Ovary (tissue), 7 donors: ENCODE measurements at regions not wholly inside any gene's neighbourhood (a gene's known extent, or its start where the extent isn't known, plus 50 kb on each side); places are given as distances from the start of the nearest gene placed in this dataset.

ENCODE experiments used
- DNase-seq, 5 donors: peaks; one replicate each; pipeline ENCODE4 v3.0.0-alpha.2; 2019 to 2020
- H3K27ac ChIP-seq, 2 donors: fragments of 200-600 bp; one replicate each; pipeline versions ENCODE4 v1.5.1 to v1.8.0; 2019 to 2022
- H3K27me3 ChIP-seq: fragments of 200-600 bp; one replicate; pipeline ENCODE4 v1.8.0; 2022
- H3K36me3 ChIP-seq: fragments of 200-600 bp; sonication (generic); one replicate; pipeline ENCODE4 v1.5.1; 2019
- H3K4me1 ChIP-seq: one replicate; pipeline ENCODE4 v1.8.1; 2013; ENCODE audit warnings: mild to moderate bottlenecking, moderate library complexity; ENCODE audit not compliant: insufficient read depth
- H3K4me3 ChIP-seq: fragments of 200-600 bp; sonication (generic); one replicate; pipeline ENCODE4 v1.5.1; 2017
- H3K9me3 ChIP-seq, 2 donors: fragments of 200-600 bp in 1 of 2; sonication (generic) in 1 of 2; one replicate each; pipeline versions ENCODE4 v1.5.1 to v1.8.1; 2013 to 2019; ENCODE audit warnings: mild to moderate bottlenecking in 1 of 2, moderate library complexity in 1 of 2
- EP300 ChIP-seq: sonication (generic); formaldehyde crosslinking; IDR thresholded peaks from one replicate; pipeline ENCODE4 v1.6.1; 2017; ENCODE audit warnings: antibody characterized with exemption
- POLR2A ChIP-seq: fragments of 450-650 bp; IDR thresholded peaks from one replicate; pipeline ENCODE4 v1.6.1; 2017; ENCODE audit warnings: antibody characterized with exemption, mild to moderate bottlenecking, moderate library complexity
- WGBS, 3 donors: extraction: QIAGEN DNeasy Blood & Tissue Kit in 1 of 3; methylation state at CpG; one replicate each; pipeline versions ENCODE4 v1.1.5 to v1.1.7; 2013 to 2017; 5-methylcytosine and 5-hydroxymethylcytosine counted together
- intact Hi-C, 4 donors: fragments of 100-400 bp; cut with DNase I; formaldehyde crosslinking; loops; one replicate each; pipeline versions ENCODE4 v1.11.0 to v1.15.1; 2022 to 2023
- TF ChIP-seq, protein P1 (sequence below), 3 donors: fragments of 450-650 bp in 2 of 3; fragments of 200-600 bp in 1 of 3; IDR thresholded peaks; one replicate each; pipeline versions ENCODE4 v1.5.1 to v1.8.0; 2016 to 2022; ENCODE audit warnings: antibody characterized with exemption in 3 of 3, mild to moderate bottlenecking in 1 of 3
- donor health status: DM: no; HTN: no; CAD: no; lungs with moderate emphysema.
- donor health status: DM: no; HTN: no; CAD: no.
- donor health status: Bipolar disorder and iron deficiency.
- donor health status: DM: no; HTN: no; CAD: no.
- donor health status: DM: yes; HTN: yes; CAD: no.

DNA sequence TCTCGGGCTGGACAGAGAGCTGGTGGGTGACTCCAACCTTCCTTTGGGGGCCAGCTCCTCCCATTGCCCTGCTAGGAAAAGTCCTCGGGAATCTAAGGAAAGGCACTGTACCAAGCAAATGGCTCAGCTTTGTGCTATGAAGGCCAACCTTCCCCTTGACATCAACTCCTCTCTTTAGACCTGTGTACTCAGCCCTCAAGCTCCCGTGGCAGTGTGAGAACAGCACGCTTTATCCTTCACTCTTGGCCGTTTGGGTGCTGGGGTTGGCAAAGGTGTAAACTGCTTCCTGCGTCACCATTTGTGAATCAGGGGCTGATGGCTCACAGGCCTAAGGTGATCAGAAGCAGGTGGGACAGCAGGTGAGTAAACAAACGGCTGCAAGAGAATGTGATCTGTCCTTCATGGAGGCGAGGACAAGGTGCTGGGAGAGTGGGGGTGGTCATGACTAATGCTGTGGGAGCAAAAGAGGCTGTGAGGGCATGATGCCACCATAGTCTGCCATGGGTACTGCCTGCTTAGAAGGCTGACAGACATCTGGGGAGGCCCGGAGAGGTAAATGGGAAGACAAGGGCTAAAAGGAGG is 165.2 kb upstream of the TPM1 start:
- H3K36me3 ChIP-seq, result no peaks in the 10 kb centered on the region
- TF ChIP-seq, protein P1, sequence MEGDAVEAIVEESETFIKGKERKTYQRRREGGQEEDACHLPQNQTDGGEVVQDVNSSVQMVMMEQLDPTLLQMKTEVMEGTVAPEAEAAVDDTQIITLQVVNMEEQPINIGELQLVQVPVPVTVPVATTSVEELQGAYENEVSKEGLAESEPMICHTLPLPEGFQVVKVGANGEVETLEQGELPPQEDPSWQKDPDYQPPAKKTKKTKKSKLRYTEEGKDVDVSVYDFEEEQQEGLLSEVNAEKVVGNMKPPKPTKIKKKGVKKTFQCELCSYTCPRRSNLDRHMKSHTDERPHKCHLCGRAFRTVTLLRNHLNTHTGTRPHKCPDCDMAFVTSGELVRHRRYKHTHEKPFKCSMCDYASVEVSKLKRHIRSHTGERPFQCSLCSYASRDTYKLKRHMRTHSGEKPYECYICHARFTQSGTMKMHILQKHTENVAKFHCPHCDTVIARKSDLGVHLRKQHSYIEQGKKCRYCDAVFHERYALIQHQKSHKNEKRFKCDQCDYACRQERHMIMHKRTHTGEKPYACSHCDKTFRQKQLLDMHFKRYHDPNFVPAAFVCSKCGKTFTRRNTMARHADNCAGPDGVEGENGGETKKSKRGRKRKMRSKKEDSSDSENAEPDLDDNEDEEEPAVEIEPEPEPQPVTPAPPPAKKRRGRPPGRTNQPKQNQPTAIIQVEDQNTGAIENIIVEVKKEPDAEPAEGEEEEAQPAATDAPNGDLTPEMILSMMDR (IDR thresholded peaks at IDR 0.05), result no peak
- TF ChIP-seq EP300 (no peak), POLR2A (no peak)
- H3K4me3 ChIP-seq, result no peak overlapping the region
- H3K9me3 ChIP-seq, result no peaks in the 10 kb centered on the region
- intact Hi-C loops, result loop anchor here in 1 of 4 donors (10.0 kb wide), 1 partner anchor 167 kb away; the partner anchor contains the start of gene TPM1
- no peak overlapping the region for H3K27ac ChIP-seq
- no peak for DNase-seq
- H3K27me3 ChIP-seq, result no peaks in the 10 kb centered on the region
- peaks cover 8% of the 10 kb centered on the region for H3K4me1 ChIP-seq
- 94 to 97% (median 96%) methylated on average over 9 of the region's 9 CpGs for WGBS, 3 donors

DNA sequence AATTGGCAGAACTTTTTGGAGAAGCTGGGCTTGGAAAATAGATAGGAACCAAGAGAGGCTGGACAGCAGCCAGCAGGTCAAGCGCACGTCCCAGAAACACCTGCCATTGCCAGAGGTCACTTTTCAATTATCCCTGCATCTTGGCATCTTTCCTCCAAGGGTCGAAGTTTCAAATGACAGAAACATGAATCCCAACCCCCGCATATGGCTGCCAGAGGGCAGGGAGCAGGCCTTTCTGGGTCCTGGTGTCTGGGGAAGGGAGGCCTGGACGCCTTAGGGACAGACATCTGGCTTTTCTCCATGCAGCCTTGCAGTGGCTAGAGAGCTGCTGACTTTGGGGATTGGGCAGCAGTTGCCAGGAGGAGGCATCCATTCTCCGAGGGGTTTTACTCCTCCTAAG is 164.5 kb upstream of the TPM1 start:
- no peak overlapping the region for H3K4me3 ChIP-seq
- H3K4me1 ChIP-seq, result peaks cover 8% of the 10 kb centered on the region
- H3K27me3 ChIP-seq, result no peaks in the 10 kb centered on the region
- H3K9me3 ChIP-seq, result no peaks in the 10 kb centered on the region
- H3K36me3 ChIP-seq, result no peaks in the 10 kb centered on the region
- intact Hi-C loops, result loop anchor here in 1 of 4 donors (10.0 kb wide), 1 partner anchor 167 kb away; the partner anchor contains the start of gene TPM1
- WGBS, 3 donors, result 83 to 87% (median 84%) methylated on average over 6 of the region's 6 CpGs
- TF ChIP-seq POLR2A (no peak), EP300 (no peak)
- TF ChIP-seq, protein P1 (IDR thresholded peaks at IDR 0.05), result no peak
- no peak overlapping the region for H3K27ac ChIP-seq
- no peak for DNase-seq

DNA sequence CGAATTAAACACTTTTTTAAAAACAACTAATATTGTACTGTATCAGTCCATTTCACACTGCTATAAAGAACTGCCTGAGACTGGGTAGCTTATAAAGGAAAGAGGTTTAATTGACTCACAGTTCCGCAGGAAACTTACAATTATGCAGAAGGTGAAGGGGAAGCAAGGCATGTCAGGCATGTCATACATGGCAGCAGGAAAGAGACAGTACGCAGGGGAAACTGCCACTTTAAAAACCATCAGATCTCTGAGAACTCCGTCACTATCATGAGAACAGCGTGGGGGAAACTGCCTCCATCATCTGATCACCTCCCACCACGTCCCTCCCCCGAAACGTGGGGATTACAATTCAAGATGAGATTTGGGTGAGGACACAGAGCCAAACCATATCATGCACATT is 162.8 kb upstream of the TPM1 start:
- DNase-seq, result no peak
- no peaks in the 10 kb centered on the region for H3K27me3 ChIP-seq
- intact Hi-C loops, result loop anchor here in 1 of 4 donors (10.0 kb wide), 1 partner anchor 165 kb away; the partner anchor contains the start of gene TPM1
- H3K4me3 ChIP-seq, result no peak overlapping the region
- H3K4me1 ChIP-seq, result peaks cover 8% of the 10 kb centered on the region
- H3K27ac ChIP-seq, result no peak overlapping the region
- TF ChIP-seq POLR2A, result no peak
- TF ChIP-seq EP300, result no peak
- TF ChIP-seq, protein P1 (IDR thresholded peaks at IDR 0.05), result no peak
- H3K36me3 ChIP-seq, result no peaks in the 10 kb centered on the region
- no peaks in the 10 kb centered on the region for H3K9me3 ChIP-seq
- 55 to 67% (median 57%) methylated on average over 8 of the region's 8 CpGs for WGBS, 3 donors

DNA sequence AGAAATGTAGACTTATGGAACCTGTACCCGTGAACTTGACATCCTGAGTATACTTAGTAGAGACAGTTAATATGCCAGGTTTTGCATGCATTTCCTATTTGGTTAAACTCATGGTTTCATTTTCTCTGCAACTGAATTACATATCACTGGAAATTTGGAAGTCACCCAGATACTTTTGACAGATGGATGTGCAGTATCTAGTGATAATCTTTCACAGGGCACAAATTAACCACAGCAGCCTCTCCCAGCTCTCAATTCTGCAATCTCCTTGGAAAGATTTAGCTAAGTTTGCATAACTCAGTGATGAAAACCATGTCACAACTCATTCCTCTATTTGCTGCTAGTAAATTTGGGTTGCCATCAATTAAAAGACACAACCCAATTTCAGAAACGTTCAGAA is 162.3 kb upstream of the TPM1 start:
- peaks cover 4% of the 10 kb centered on the region for H3K4me1 ChIP-seq
- no peaks in the 10 kb centered on the region for H3K27me3 ChIP-seq
- 45 to 51% (median 51%) methylated on average over 2 of the region's 2 CpGs for WGBS, 3 donors
- no peaks in the 10 kb centered on the region for H3K9me3 ChIP-seq
- H3K4me3 ChIP-seq, result no peak overlapping the region
- no peak overlapping the region for H3K27ac ChIP-seq
- intact Hi-C loops, result no loop called here
- TF ChIP-seq, protein P1 (IDR thresholded peaks at IDR 0.05), result no peak
- TF ChIP-seq EP300 (no peak), POLR2A (no peak)
- no peak for DNase-seq
- H3K36me3 ChIP-seq, result no peaks in the 10 kb centered on the region
